ENCODE measurements at regions not wholly inside any gene's neighbourhood (a gene's known extent, or its start where the extent isn't known, plus 50 kb on each side); places are given as distances from the start of the nearest gene placed in this dataset.

DNA sequence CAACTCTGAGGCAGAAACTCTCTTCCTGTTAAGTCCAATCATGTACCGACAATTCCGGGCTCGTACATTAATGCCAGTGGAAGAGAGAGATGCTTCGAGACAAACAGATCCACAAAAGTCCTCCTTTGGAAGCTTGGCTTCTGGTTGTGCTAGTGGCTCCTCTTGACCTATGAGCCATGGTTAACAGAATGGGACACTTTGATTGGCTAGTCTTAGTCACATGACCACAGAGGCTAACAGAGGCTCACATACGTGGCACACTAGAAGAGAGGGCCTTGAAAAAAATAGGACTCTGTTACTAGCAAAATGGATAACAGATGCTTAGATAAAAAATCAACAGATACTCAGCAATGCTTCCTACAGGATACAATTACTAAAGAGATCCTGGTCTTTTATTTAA, 1211.9 kb upstream of the GYPC start:
- H3K27me3 ChIP-seq (ENCODE audit: insufficient read depth, low read length, poor library complexity, severe bottlenecking): no peaks in the 10 kb centered on the region
- no peaks in the 10 kb centered on the region for H3K4me1 ChIP-seq (ENCODE audit: insufficient read depth, low read length, poor library complexity, severe bottlenecking)
- H3F3A ChIP-seq (ENCODE audit: low read depth): no peaks in the 10 kb centered on the region
- H3K9ac ChIP-seq (ENCODE audit: low read depth, low read length, poor library complexity, severe bottlenecking): no peak overlapping the region
- TF ChIP-seq EZH2phosphoT487 (IDR thresholded peaks at IDR 0.05; ENCODE audit: borderline replicate concordance): no peak
- TF ChIP-seq, protein P1, sequence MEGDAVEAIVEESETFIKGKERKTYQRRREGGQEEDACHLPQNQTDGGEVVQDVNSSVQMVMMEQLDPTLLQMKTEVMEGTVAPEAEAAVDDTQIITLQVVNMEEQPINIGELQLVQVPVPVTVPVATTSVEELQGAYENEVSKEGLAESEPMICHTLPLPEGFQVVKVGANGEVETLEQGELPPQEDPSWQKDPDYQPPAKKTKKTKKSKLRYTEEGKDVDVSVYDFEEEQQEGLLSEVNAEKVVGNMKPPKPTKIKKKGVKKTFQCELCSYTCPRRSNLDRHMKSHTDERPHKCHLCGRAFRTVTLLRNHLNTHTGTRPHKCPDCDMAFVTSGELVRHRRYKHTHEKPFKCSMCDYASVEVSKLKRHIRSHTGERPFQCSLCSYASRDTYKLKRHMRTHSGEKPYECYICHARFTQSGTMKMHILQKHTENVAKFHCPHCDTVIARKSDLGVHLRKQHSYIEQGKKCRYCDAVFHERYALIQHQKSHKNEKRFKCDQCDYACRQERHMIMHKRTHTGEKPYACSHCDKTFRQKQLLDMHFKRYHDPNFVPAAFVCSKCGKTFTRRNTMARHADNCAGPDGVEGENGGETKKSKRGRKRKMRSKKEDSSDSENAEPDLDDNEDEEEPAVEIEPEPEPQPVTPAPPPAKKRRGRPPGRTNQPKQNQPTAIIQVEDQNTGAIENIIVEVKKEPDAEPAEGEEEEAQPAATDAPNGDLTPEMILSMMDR (conservative IDR thresholded peaks at IDR 0.05; ENCODE audit: low read length): no peak
- no peaks in the 10 kb centered on the region for H3K79me2 ChIP-seq (ENCODE audit: insufficient read depth, low read length)
- no peaks in the 10 kb centered on the region for H4K20me1 ChIP-seq (ENCODE audit: insufficient read depth, low read length, poor library complexity, severe bottlenecking)
- H3K9me3 ChIP-seq (ENCODE audit: insufficient read depth, low read depth, low read length): no peaks in the 10 kb centered on the region
- no peak overlapping the region for H3K4me2 ChIP-seq (ENCODE audit: low read depth, low read length, poor library complexity, severe bottlenecking)
- no peaks in the 10 kb centered on the region for H3K9me2 ChIP-seq (replicated peaks; ENCODE audit: low read depth, low read length)
- H3K4me3 ChIP-seq (ENCODE audit: low read length, poor library complexity, severe bottlenecking): no peak overlapping the region
- H2AFZ ChIP-seq (ENCODE audit: low read length): no peak overlapping the region
- H3K36me3 ChIP-seq (ENCODE audit: insufficient read depth, low read length): no peaks in the 10 kb centered on the region

- Histone ChIP-seq H4K20me1 (ENCODE audit: insufficient read depth, low read length, poor library complexity, severe bottlenecking) (no peaks in the 10 kb centered on the region), H3K79me2 (ENCODE audit: insufficient read depth, low read length) (no peaks in the 10 kb centered on the region), H3K9ac (ENCODE audit: low read depth, low read length, poor library complexity, severe bottlenecking) (no peak overlapping the region), H3K4me1 (ENCODE audit: insufficient read depth, low read length, poor library complexity, severe bottlenecking) (no peaks in the 10 kb centered on the region), H3K4me3 (ENCODE audit: low read length, poor library complexity, severe bottlenecking) (no peak overlapping the region), H3K9me3 (ENCODE audit: insufficient read depth, low read depth, low read length) (no peaks in the 10 kb centered on the region), H3F3A (ENCODE audit: low read depth) (no peaks in the 10 kb centered on the region), H3K27me3 (ENCODE audit: insufficient read depth, low read length, poor library complexity, severe bottlenecking) (no peaks in the 10 kb centered on the region), H3K9me2 (replicated peaks; ENCODE audit: low read depth, low read length) (no peaks in the 10 kb centered on the region), H3K36me3 (ENCODE audit: insufficient read depth, low read length) (no peaks in the 10 kb centered on the region), H2AFZ (ENCODE audit: low read length) (no peak overlapping the region), H3K4me2 (ENCODE audit: low read depth, low read length, poor library complexity, severe bottlenecking) (no peak overlapping the region)
- no peak for TF ChIP-seq EZH2phosphoT487 (IDR thresholded peaks at IDR 0.05; ENCODE audit: borderline replicate concordance)
- TF ChIP-seq, protein P1 (conservative IDR thresholded peaks at IDR 0.05; ENCODE audit: low read length): no peak
Measured at GRCh38 chr2:125445495-125445894, 1210.5 kb upstream of the GYPC start.

GRCh38 chr2:125450092-125450491, 1205.9 kb upstream of the GYPC start:
- H3K79me2 ChIP-seq (ENCODE audit: insufficient read depth, low read length): no peaks in the 10 kb centered on the region
- no peaks in the 10 kb centered on the region for H3K9me2 ChIP-seq (replicated peaks; ENCODE audit: low read depth, low read length)
- TF ChIP-seq, protein P1 (conservative IDR thresholded peaks at IDR 0.05; ENCODE audit: low read length): no peak
- TF ChIP-seq EZH2phosphoT487 (IDR thresholded peaks at IDR 0.05; ENCODE audit: borderline replicate concordance): no peak

More at GRCh38 chr2:125450092-125450491, 1205.9 kb upstream of the GYPC start:
- Histone ChIP-seq H2AFZ (ENCODE audit: low read length) (no peak overlapping the region), H3K4me3 (ENCODE audit: low read length, poor library complexity, severe bottlenecking) (no peak overlapping the region), H3K9me3 (ENCODE audit: insufficient read depth, low read depth, low read length) (no peaks in the 10 kb centered on the region), H3K9ac (ENCODE audit: low read depth, low read length, poor library complexity, severe bottlenecking) (no peak overlapping the region), H3F3A (ENCODE audit: low read depth) (no peaks in the 10 kb centered on the region), H3K36me3 (ENCODE audit: insufficient read depth, low read length) (no peaks in the 10 kb centered on the region), H3K4me1 (ENCODE audit: insufficient read depth, low read length, poor library complexity, severe bottlenecking) (no peaks in the 10 kb centered on the region), H3K27me3 (ENCODE audit: insufficient read depth, low read length, poor library complexity, severe bottlenecking) (no peaks in the 10 kb centered on the region), H3K4me2 (ENCODE audit: low read depth, low read length, poor library complexity, severe bottlenecking) (no peak overlapping the region), H4K20me1 (ENCODE audit: insufficient read depth, low read length, poor library complexity, severe bottlenecking) (no peaks in the 10 kb centered on the region)

Data from Loucy (cell line).